HEK293 (cell line): ENCODE measurements at regions not wholly inside any gene's neighbourhood (a gene's known extent, or its start where the extent isn't known, plus 50 kb on each side); places are given as distances from the start of the nearest gene placed in this dataset.
"Not testable (repeated sequence)": the region's sequence is repeated elsewhere in the genome, so short reads cannot be mapped to it uniquely, and the experiment has no call there.

Experiments used
- MZF1 ChIP-seq: fragments of 450-650 bp; formaldehyde crosslinking; IDR thresholded peaks from 2 replicates; pipeline ENCODE4 v1.5.1; 2017; ENCODE audit warnings: missing biosample characterization, missing genetic modification characterization, borderline replicate concordance
- YY1 ChIP-seq: fragments of 450-650 bp; formaldehyde crosslinking; IDR thresholded peaks from 2 replicates; pipeline ENCODE4 v1.5.1; 2018; ENCODE audit warnings: missing biosample characterization, missing genetic modification characterization
- ZFP69B ChIP-seq: fragments of 450-650 bp; formaldehyde crosslinking; IDR thresholded peaks from 2 replicates; pipeline ENCODE4 v1.5.1; 2016; ENCODE audit warnings: missing biosample characterization, missing genetic modification characterization
- ZNF24 ChIP-seq: fragments of 450-650 bp; formaldehyde crosslinking; IDR thresholded peaks from 2 replicates; pipeline ENCODE4 v1.5.1; 2016; ENCODE audit warnings: missing biosample characterization, missing genetic modification characterization
- ZNF311 ChIP-seq: fragments of 450-650 bp; formaldehyde crosslinking; IDR thresholded peaks from 2 replicates; pipeline ENCODE4 v1.5.1; 2017; ENCODE audit warnings: missing biosample characterization, missing genetic modification characterization, borderline replicate concordance
- ZNF354C ChIP-seq: fragments of 450-650 bp; formaldehyde crosslinking; IDR thresholded peaks from 2 replicates; pipeline ENCODE4 v1.5.1; 2016; ENCODE audit warnings: missing biosample characterization, missing genetic modification characterization, low read depth, borderline replicate concordance
- ZNF416 ChIP-seq: fragments of 450-650 bp; formaldehyde crosslinking; IDR thresholded peaks from 2 replicates; pipeline ENCODE4 v1.5.1; 2016; ENCODE audit warnings: missing biosample characterization, missing genetic modification characterization
- ZNF747 ChIP-seq: fragments of 450-650 bp; formaldehyde crosslinking; IDR thresholded peaks from 2 replicates; pipeline ENCODE4 v1.5.1; 2016; ENCODE audit warnings: missing biosample characterization, missing genetic modification characterization
- TF ChIP-seq, protein P1 (sequence below): fragments of 450-650 bp; formaldehyde crosslinking; IDR thresholded peaks from 2 replicates; pipeline ENCODE4 v1.5.1; 2016; ENCODE audit warnings: missing biosample characterization, missing genetic modification characterization
- TF ChIP-seq, protein P2 (sequence below): fragments of 450-650 bp; formaldehyde crosslinking; IDR thresholded peaks from 2 replicates; pipeline ENCODE4 v1.5.1; 2016; ENCODE audit warnings: missing biosample characterization, missing genetic modification characterization

DNA sequence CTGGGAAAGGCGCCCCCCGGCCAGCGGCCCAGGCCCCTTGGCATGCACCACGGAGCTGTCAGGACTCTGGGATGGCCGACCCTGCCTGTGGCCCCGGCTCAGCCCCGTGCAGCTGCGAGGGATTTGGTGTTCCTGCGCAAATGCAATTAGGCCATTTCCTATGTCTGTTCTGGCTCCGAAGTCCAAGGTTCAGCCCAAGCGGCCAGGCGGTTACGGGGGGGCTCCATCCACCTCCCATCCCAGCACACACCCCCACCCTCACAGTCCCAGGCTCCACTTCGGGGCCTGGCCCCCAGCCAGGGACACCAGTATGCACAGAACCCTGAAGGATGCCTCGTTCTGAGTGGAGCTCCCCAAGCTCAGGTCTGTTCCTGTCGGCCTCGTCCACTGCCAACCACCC, 891.3 kb downstream of the RPIA start:
- TF ChIP-seq, protein P1, sequence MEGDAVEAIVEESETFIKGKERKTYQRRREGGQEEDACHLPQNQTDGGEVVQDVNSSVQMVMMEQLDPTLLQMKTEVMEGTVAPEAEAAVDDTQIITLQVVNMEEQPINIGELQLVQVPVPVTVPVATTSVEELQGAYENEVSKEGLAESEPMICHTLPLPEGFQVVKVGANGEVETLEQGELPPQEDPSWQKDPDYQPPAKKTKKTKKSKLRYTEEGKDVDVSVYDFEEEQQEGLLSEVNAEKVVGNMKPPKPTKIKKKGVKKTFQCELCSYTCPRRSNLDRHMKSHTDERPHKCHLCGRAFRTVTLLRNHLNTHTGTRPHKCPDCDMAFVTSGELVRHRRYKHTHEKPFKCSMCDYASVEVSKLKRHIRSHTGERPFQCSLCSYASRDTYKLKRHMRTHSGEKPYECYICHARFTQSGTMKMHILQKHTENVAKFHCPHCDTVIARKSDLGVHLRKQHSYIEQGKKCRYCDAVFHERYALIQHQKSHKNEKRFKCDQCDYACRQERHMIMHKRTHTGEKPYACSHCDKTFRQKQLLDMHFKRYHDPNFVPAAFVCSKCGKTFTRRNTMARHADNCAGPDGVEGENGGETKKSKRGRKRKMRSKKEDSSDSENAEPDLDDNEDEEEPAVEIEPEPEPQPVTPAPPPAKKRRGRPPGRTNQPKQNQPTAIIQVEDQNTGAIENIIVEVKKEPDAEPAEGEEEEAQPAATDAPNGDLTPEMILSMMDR = not testable (repeated sequence)
- not testable (repeated sequence) for TF ChIP-seq YY1 (tag by site-specific recombination); ZNF747 (tag by site-specific recombination); ZNF311 (tag by site-specific recombination); MZF1 (tag by site-specific recombination); ZFP69B (tag by site-specific recombination); ZNF354C; ZNF24; ZNF416 (tag by site-specific recombination)
- TF ChIP-seq, protein P2, sequence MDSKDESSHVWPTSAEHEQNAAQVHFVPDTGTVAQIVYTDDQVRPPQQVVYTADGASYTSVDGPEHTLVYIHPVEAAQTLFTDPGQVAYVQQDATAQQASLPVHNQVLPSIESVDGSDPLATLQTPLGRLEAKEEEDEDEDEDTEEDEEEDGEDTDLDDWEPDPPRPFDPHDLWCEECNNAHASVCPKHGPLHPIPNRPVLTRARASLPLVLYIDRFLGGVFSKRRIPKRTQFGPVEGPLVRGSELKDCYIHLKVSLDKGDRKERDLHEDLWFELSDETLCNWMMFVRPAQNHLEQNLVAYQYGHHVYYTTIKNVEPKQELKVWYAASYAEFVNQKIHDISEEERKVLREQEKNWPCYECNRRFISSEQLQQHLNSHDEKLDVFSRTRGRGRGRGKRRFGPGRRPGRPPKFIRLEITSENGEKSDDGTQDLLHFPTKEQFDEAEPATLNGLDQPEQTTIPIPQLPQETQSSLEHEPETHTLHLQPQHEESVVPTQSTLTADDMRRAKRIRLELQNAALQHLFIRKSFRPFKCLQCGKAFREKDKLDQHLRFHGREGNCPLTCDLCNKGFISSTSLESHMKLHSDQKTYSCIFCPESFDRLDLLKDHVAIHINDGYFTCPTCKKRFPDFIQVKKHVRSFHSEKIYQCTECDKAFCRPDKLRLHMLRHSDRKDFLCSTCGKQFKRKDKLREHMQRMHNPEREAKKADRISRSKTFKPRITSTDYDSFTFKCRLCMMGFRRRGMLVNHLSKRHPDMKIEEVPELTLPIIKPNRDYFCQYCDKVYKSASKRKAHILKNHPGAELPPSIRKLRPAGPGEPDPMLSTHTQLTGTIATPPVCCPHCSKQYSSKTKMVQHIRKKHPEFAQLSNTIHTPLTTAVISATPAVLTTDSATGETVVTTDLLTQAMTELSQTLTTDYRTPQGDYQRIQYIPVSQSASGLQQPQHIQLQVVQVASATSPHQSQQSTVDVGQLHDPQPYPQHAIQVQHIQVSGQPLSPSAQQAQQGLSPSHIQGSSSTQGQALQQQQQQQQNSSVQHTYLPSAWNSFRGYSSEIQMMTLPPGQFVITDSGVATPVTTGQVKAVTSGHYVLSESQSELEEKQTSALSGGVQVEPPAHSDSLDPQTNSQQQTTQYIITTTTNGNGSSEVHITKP (tag by site-specific recombination) = not testable (repeated sequence)
